GM21529 (cell line): ENCODE measurements at regions not wholly inside any gene's neighbourhood (a gene's known extent, or its start where the extent isn't known, plus 50 kb on each side); places are given as distances from the start of the nearest gene placed in this dataset.
"Not testable (repeated sequence)": the region's sequence is repeated elsewhere in the genome, so short reads cannot be mapped to it uniquely, and the experiment has no call there.

ENCODE experiments used
- ATAC-seq: cut with Tn5 transposase; IDR thresholded peaks from one replicate; pipeline ENCODE4 v1.9.1; 2021; ENCODE audit not compliant: unreplicated experiment

DNA sequence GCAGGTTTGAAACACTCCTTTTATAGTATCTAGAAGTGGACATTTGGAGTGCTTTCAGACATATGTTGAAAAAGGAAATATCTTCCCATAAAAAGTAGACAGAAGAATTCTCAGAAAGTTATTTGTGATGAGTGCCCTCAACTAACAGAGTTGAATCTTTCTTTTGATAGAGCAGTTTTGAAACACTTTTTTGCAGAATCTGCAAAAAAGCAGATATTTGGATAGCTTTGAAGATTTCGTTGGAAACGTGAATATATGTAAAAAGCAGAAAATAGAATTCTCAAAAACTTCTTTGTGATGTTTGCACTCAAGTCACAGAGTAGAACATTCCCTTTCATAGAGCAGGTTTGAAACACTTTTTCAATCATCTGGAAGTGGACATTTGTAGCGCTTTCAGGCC is 676.4 kb upstream of the ZNF337 start:
- ATAC-seq = not testable (repeated sequence)

DNA sequence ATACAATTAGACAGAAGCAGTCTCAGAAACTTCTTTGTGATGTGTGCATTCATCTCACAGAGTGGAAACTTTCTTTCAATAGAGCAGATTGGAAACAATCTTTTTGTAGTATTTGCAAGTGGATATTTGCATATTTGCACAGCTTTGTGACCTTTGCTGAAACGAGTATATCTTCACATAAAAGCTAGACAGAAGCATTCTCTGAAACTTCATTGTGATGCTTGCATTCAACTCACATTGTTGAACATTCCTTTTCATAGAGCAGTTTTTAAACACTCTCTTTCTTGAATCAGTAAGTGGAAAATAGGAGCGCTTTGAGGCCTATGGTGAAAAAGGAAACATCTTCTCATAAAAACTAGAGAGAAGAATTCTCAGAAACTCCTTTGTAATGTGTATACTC is 657.9 kb upstream of the ZNF337 start:
- ATAC-seq = no peak

- ATAC-seq = no peak
Measured at GRCh38 chr20:26347396-26347795, 650.7 kb upstream of the ZNF337 start.

GRCh38 chr20:26340460-26341065 is 643.9 kb upstream of the ZNF337 start:
- not testable (repeated sequence) for ATAC-seq

GRCh38 chr20:26324177-26324576 is 627.5 kb upstream of the ZNF337 start:
- ATAC-seq = no peak

DNA sequence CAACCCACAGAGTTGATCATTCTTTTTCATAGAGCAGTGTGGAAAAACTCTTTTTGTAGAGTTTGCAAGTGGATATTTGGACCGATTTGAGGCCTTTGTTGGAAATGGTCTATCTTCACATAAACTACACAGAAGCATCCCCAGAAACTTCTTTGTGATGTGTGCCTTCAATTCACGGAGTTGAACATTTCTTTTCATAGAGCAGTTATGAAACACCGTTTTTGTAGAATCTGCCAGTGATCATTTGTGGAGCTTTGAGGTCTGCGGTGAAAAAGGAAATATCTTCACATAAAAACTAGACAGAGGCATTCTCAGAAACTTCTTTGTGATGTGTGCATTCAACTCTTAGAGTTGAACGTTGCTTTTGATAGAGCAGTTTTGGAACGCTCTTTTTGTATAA is 618.4 kb upstream of the ZNF337 start:
- ATAC-seq = no peak

- not testable (repeated sequence) for ATAC-seq
Measured at GRCh38 chr20:26309720-26310119, 613.1 kb upstream of the ZNF337 start.

- no peak for ATAC-seq
Measured at GRCh38 chr20:26308961-26309360, 612.3 kb upstream of the ZNF337 start.

GRCh38 chr20:26295006-26295405 is 598.4 kb upstream of the ZNF337 start:
- ATAC-seq = no peak

- not testable (repeated sequence) for ATAC-seq
Measured at GRCh38 chr20:26288379-26289061, 591.9 kb upstream of the ZNF337 start.

- ATAC-seq = no peak
Measured at GRCh38 chr20:26279238-26279637, 582.6 kb upstream of the ZNF337 start.

- no peak for ATAC-seq
Measured at GRCh38 chr20:26277339-26277738, 580.7 kb upstream of the ZNF337 start.

DNA sequence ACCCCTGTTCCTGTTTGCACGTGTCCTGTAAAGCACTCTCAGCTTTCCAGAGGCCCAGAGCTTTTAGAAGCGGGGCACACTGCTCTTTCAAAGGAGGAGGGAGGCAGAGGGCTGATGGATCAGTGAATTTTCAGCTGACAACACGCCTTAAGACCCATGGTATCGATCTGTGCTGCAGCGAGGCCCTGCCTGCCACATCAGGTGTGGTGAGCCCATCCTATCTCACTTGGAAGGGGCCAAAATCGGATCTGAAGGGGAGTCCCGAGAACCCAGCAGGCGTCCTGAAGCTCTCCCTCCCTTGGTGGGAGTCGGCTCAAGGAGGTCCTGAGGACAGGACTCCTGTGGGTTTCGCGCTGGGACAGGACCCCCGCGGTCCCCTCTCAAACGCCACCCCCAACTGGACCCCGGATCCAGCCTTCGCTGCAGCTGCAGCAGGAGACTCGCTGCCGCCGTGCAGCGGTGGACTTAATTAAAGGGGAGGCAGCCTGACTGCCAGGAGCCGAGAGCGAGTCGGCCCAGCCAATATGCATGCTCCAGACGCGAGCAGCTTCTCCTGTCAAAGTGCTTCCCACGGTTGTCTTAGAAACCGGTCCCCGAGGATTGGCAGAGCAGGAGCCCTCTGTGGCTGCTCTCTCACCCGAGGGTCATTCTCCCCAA is 580.0 kb upstream of the ZNF337 start:
- no peak for ATAC-seq

DNA sequence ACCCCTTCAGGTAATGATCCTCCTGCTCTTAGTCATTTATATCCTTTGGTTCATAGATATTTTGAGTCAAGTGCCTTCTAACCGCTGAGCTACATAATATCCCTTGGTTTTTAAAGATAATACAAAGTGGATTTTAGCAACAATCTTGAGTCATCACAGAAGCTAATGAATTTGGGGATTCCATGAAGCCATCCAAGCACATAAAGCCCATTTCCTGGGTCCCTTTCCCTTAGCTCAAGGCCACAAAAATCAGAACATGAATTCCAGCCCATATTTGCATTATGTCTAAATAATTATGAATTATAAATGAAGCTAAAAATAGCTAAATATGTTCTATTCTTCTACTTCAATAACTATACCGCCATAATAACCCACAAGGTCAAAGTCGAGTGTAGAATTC is 572.1 kb upstream of the ZNF337 start:
- not testable (repeated sequence) for ATAC-seq

DNA sequence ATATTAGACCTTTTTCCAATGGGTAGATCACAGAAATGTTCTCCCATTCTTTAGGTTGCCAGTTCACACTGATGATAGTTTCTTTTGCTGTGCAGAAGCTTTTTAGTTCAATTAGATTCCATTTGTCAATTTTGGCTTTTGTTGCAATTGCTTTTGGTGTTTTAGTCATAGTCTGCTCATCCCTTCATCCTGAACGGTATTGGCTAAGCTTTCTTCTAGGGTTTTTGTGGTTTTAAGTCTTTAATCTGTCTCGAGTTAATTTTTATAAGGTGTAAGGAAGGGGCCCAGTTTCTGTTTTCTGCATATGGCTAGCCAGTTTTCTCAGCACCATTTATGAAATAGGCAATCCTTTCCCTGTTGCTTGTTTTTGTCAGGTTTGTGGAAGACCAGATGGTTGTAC is 564.3 kb upstream of the ZNF337 start:
- ATAC-seq = not testable (repeated sequence)

- not testable (repeated sequence) for ATAC-seq
Measured at GRCh38 chr20:26252311-26252975, 555.8 kb upstream of the ZNF337 start.

DNA sequence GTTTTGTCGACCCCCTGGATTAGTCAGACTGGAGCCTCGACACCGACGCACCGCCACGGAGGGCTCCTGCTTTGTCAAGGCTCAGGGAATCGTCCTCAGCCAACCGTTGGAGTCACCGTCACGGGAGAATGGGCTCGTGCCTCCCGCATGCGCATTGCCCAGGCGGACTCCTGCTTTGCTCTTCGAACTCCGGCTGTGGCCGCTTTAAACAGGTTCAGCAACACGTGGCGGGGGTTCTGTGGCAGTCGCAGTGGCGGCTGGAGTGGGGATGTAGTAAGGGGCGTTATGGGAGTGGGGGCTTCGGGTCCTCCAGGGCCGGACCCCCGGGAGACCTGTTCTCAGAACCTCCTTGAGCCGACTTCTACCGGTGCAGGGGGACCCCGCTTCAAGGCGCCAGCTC is 554.7 kb upstream of the ZNF337 start:
- ATAC-seq = not testable (repeated sequence)

GRCh38 chr20:26250249-26251114 is 553.8 kb upstream of the ZNF337 start:
- ATAC-seq = not testable (repeated sequence)

- ATAC-seq = no peak
Measured at GRCh38 chr20:26243731-26244130, 547.1 kb upstream of the ZNF337 start.

DNA sequence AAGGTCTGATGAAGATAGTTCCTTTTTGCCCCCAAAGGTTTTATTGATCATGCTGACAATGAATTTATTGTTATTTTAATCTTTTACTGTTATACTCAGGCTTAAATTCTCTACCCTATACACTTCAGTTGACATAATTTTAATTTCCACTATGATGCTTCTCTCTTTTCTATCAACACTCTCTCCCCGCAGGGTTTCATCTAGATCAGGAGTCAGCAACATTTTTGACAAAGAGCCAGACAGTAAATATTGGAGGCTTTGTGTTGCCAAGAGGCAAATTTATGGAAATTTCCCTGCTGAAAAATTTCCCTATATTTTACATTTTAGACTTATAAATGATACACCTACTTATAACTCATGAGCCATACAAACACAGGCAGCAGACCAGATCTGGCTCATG is 524.0 kb upstream of the ZNF337 start:
- not testable (repeated sequence) for ATAC-seq

DNA sequence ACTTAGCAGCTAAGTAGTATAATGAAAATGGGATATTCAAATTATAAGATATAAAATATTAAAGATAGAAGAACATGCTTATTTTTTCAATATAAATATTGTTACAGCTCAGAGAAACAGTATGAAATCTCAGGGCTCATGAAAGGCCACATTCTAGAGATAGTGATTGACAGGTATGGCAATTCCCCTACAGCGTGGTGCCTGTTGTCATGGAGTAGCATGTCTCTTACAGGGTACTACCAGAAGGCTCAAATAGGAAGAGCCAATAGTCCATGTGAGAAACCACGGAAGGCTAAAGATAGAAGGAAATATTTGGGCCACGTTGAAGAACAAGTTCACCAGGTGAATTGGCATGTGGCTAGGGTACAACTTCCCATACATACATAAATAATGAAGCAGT is 522.9 kb upstream of the ZNF337 start:
- ATAC-seq = not testable (repeated sequence)
